Ovary (tissue), 7 donors: ENCODE measurements at regions not wholly inside any gene's neighbourhood (a gene's known extent, or its start where the extent isn't known, plus 50 kb on each side); places are given as distances from the start of the nearest gene placed in this dataset.
"Not testable (repeated sequence)": the region's sequence is repeated elsewhere in the genome, so short reads cannot be mapped to it uniquely, and the experiment has no call there.

Source experiments
- DNase-seq, 5 donors: peaks; one replicate each; pipeline ENCODE4 v3.0.0-alpha.2; 2019 to 2020
- H3K27ac ChIP-seq, 2 donors: fragments of 200-600 bp; one replicate each; pipeline versions ENCODE4 v1.5.1 to v1.8.0; 2019 to 2022
- H3K27me3 ChIP-seq: fragments of 200-600 bp; one replicate; pipeline ENCODE4 v1.8.0; 2022
- H3K36me3 ChIP-seq: fragments of 200-600 bp; sonication (generic); one replicate; pipeline ENCODE4 v1.5.1; 2019
- H3K4me1 ChIP-seq: one replicate; pipeline ENCODE4 v1.8.1; 2013; ENCODE audit warnings: mild to moderate bottlenecking, moderate library complexity; ENCODE audit not compliant: insufficient read depth
- H3K4me3 ChIP-seq: fragments of 200-600 bp; sonication (generic); one replicate; pipeline ENCODE4 v1.5.1; 2017
- H3K9me3 ChIP-seq, 2 donors: fragments of 200-600 bp in 1 of 2; sonication (generic) in 1 of 2; one replicate each; pipeline versions ENCODE4 v1.5.1 to v1.8.1; 2013 to 2019; ENCODE audit warnings: mild to moderate bottlenecking in 1 of 2, moderate library complexity in 1 of 2
- CTCF ChIP-seq, 3 donors: fragments of 450-650 bp in 2 of 3; fragments of 200-600 bp in 1 of 3; IDR thresholded peaks; one replicate each; pipeline versions ENCODE4 v1.5.1 to v1.8.0; 2016 to 2022; ENCODE audit warnings: antibody characterized with exemption in 3 of 3, mild to moderate bottlenecking in 1 of 3
- EP300 ChIP-seq: sonication (generic); formaldehyde crosslinking; IDR thresholded peaks from one replicate; pipeline ENCODE4 v1.6.1; 2017; ENCODE audit warnings: antibody characterized with exemption
- POLR2A ChIP-seq: fragments of 450-650 bp; IDR thresholded peaks from one replicate; pipeline ENCODE4 v1.6.1; 2017; ENCODE audit warnings: antibody characterized with exemption, mild to moderate bottlenecking, moderate library complexity
- WGBS, 3 donors: extraction: QIAGEN DNeasy Blood & Tissue Kit in 1 of 3; methylation state at CpG; one replicate each; pipeline versions ENCODE4 v1.1.5 to v1.1.7; 2013 to 2017; 5-methylcytosine and 5-hydroxymethylcytosine counted together
- intact Hi-C, 4 donors: fragments of 100-400 bp; cut with DNase I; formaldehyde crosslinking; loops; one replicate each; pipeline versions ENCODE4 v1.11.0 to v1.15.1; 2022 to 2023
- donor health status: DM: no; HTN: no; CAD: no; lungs with moderate emphysema.
- donor health status: DM: no; HTN: no; CAD: no.
- donor health status: Bipolar disorder and iron deficiency.
- donor health status: DM: no; HTN: no; CAD: no.
- donor health status: DM: yes; HTN: yes; CAD: no.

GRCh38 chr1:221961532-221962292 lies 219.8 kb upstream of the DUSP10 start:
- WGBS, 3 donors = 69 to 78% (median 71%) methylated on average over 5 of the region's 5 CpGs

GRCh38 chr1:221958161-221958562 lies 216.3 kb upstream of the DUSP10 start:
- 60 to 74% (median 68%) methylated on average over 2 of the region's 2 CpGs for WGBS, 3 donors
- H3K4me3 ChIP-seq, H3K36me3 ChIP-seq, H3K27ac ChIP-seq, intact Hi-C loops, H3K4me1 ChIP-seq, DNase-seq, H3K27me3 ChIP-seq, H3K9me3 ChIP-seq: not testable (repeated sequence)

More at GRCh38 chr1:221961532-221962292, 219.8 kb upstream of the DUSP10 start:
- H3K27me3 ChIP-seq = no peaks in the 10 kb centered on the region
- H3K9me3 ChIP-seq = no peaks in the 10 kb centered on the region
- no peaks in the 10 kb centered on the region for H3K36me3 ChIP-seq
- DNase-seq = no peak
- peaks cover 2% of the 10 kb centered on the region for H3K4me1 ChIP-seq
- intact Hi-C loops = no loop called here
- no peak overlapping the region for H3K27ac ChIP-seq
- no peak overlapping the region for H3K4me3 ChIP-seq
- TF ChIP-seq EP300 (no peak), CTCF (IDR thresholded peaks at IDR 0.05) (no peak), POLR2A (no peak)

GRCh38 chr1:221957350-221957749 lies 215.5 kb upstream of the DUSP10 start:
- H3K36me3 ChIP-seq, H3K27ac ChIP-seq, H3K4me1 ChIP-seq, H3K9me3 ChIP-seq, intact Hi-C loops, H3K4me3 ChIP-seq, DNase-seq, H3K27me3 ChIP-seq: not testable (repeated sequence)
- 93 to 98% (median 98%) methylated on average over 3 of the region's 3 CpGs for WGBS, 3 donors

GRCh38 chr1:221949996-221950395 lies 208.1 kb upstream of the DUSP10 start:
- Histone ChIP-seq H3K27ac (no peak overlapping the region), H3K9me3 (no peaks in the 10 kb centered on the region), H3K4me3 (no peak overlapping the region), H3K4me1 (no peaks in the 10 kb centered on the region), H3K36me3 (no peaks in the 10 kb centered on the region), H3K27me3 (no peaks in the 10 kb centered on the region)
- DNase-seq = no peak
- intact Hi-C loops = no loop called here
- whole genome bisulfite sequencing, 3 donors = 71 to 100% (median 92%) methylated on average over 3 of the region's 3 CpGs
- TF ChIP-seq CTCF (IDR thresholded peaks at IDR 0.05) = no peak
- no peak for TF ChIP-seq POLR2A
- TF ChIP-seq EP300 = no peak

GRCh38 chr1:221948459-221948858 lies 206.6 kb upstream of the DUSP10 start:
- DNase-seq = no peak
- H3K27ac ChIP-seq = no peak overlapping the region
- intact Hi-C loops = no loop called here
- H3K36me3 ChIP-seq = no peaks in the 10 kb centered on the region
- 73 to 87% (median 82%) methylated on average over 5 of the region's 5 CpGs for WGBS, 3 donors
- no peak for TF ChIP-seq EP300
- TF ChIP-seq CTCF (IDR thresholded peaks at IDR 0.05) = no peak
- TF ChIP-seq POLR2A = no peak
- no peaks in the 10 kb centered on the region for H3K9me3 ChIP-seq
- no peaks in the 10 kb centered on the region for H3K4me1 ChIP-seq
- H3K4me3 ChIP-seq = no peak overlapping the region
- H3K27me3 ChIP-seq = no peaks in the 10 kb centered on the region
